Ecto neural progenitor cell (in vitro differentiated cells): ENCODE measurements at regions not wholly inside any gene's neighbourhood (a gene's known extent, or its start where the extent isn't known, plus 50 kb on each side); places are given as distances from the start of the nearest gene placed in this dataset.

ENCODE experiments used
- DNase-seq: peaks from one replicate; pipeline ENCODE4 v3.0.0-alpha.2; 2018; ENCODE audit warnings: low spot score

- no peak for DNase-seq
Observed at GRCh38 chr7:106419455-106420182, 134.8 kb upstream of the NAMPT start.

- DNase-seq: no peak
Observed at GRCh38 chr7:106418526-106418925, 133.7 kb upstream of the NAMPT start.

GRCh38 chr7:106418094-106418493, 133.3 kb upstream of the NAMPT start:
- DNase-seq: no peak

GRCh38 chr7:106417273-106417902, 132.6 kb upstream of the NAMPT start:
- no peak for DNase-seq

GRCh38 chr7:106416430-106416829, 131.6 kb upstream of the NAMPT start:
- no peak for DNase-seq

GRCh38 chr7:106415433-106415832, 130.7 kb upstream of the NAMPT start:
- DNase-seq: no peak

- DNase-seq: no peak
Observed at GRCh38 chr7:106413446-106413845, 128.7 kb upstream of the NAMPT start.

- no peak for DNase-seq
Observed at GRCh38 chr7:106405697-106406141, 120.9 kb upstream of the NAMPT start.

GRCh38 chr7:106402898-106403297, 118.1 kb upstream of the NAMPT start:
- no peak for DNase-seq

GRCh38 chr7:106400923-106401322, 116.1 kb upstream of the NAMPT start:
- no peak for DNase-seq

- DNase-seq: no peak
Observed at GRCh38 chr7:106398786-106399185, 114.0 kb upstream of the NAMPT start.

- no peak for DNase-seq
Observed at GRCh38 chr7:106397994-106398393, 113.2 kb upstream of the NAMPT start.

- no peak for DNase-seq
Observed at GRCh38 chr7:106394526-106394925, 109.7 kb upstream of the NAMPT start.

GRCh38 chr7:106393564-106394251, 108.9 kb upstream of the NAMPT start:
- DNase-seq: no peak

- DNase-seq: no peak
Observed at GRCh38 chr7:106392590-106392989, 107.8 kb upstream of the NAMPT start.

GRCh38 chr7:106392144-106392543, 107.4 kb upstream of the NAMPT start:
- DNase-seq: no peak

GRCh38 chr7:106386958-106387357, 102.2 kb upstream of the NAMPT start:
- DNase-seq: no peak

GRCh38 chr7:106384373-106384772, 99.6 kb upstream of the NAMPT start:
- no peak for DNase-seq

- no peak for DNase-seq
Observed at GRCh38 chr7:106382929-106383328, 98.1 kb upstream of the NAMPT start.

GRCh38 chr7:106382129-106382528, 97.3 kb upstream of the NAMPT start:
- no peak for DNase-seq

- DNase-seq: no peak
Observed at GRCh38 chr7:106381252-106381651, 96.5 kb upstream of the NAMPT start.

- DNase-seq: no peak
Observed at GRCh38 chr7:106377847-106378361, 93.1 kb upstream of the NAMPT start.
